HG03159 (cell line): ENCODE measurements at regions not wholly inside any gene's neighbourhood (a gene's known extent, or its start where the extent isn't known, plus 50 kb on each side); places are given as distances from the start of the nearest gene placed in this dataset.
A peak's percentile ranks its signal among the peaks of the same experiment; 100 is the strongest.

Source experiments
- ATAC-seq: cut with Tn5 transposase; IDR thresholded peaks from one replicate; pipeline ENCODE4 v1.9.1; 2021; ENCODE audit warnings: mild to moderate bottlenecking, moderate library complexity; ENCODE audit not compliant: unreplicated experiment

GRCh38 chr2:8412586-8412985, 269.3 kb upstream of the ID2 start:
- no peak for ATAC-seq

DNA sequence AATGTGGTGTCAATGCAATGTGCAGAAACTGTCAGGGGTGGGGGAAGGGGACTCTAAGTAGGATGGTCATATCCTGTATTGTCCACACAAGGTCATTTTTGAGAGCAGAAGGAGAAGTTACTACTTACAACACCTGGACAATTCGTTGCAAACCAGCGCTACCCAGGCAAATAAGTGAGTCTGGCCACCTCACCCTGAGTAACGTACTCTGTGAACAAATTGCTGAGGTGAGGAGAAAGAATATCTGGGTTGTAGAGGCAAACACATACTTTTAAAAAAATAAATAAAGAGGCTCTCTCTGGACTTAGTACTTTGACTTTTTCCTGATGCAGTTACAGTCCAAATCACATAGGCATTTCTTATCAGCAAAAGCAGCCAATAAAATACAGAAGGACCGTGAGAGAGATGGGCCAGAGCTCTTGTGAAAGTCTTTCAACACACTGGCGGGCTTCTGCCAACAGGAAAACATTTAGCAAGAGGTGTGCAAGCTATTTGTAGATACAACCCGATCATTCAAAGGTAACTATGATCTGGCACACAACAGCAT, 268.2 kb upstream of the ID2 start:
- ATAC-seq, result no peak

- no peak for ATAC-seq
Observed at GRCh38 chr2:8414946-8415879, 266.6 kb upstream of the ID2 start.

DNA sequence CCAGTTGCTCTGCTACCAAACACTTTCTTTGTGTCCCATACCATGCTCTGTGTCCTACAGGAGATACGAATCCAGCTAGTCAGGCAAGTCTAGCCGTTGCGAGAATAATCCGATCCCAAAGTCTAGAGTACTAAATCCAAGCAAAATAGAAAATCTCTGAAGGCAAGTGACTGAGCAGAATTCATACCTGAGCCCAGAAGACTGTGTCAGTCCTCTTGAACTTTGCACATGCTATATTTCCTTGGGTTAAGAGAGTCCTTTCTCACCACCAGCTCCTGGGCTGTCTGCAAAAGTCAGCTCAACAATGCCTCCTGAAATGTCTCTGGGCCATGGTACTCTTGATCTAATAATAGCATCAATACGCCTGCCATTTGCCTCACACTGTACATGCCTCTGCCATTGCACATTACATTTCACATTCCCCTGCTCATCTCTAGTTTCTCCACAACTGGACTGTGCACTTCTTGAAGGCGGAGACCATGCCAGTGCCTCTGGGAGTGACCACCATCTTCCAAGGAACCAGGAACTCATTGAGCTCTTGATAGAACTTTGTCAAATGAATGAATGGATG, 265.8 kb upstream of the ID2 start:
- ATAC-seq, result no peak

GRCh38 chr2:8416849-8417832, 264.7 kb upstream of the ID2 start:
- ATAC-seq, result no peak

GRCh38 chr2:8418721-8419120, 263.1 kb upstream of the ID2 start:
- ATAC-seq, result no peak

DNA sequence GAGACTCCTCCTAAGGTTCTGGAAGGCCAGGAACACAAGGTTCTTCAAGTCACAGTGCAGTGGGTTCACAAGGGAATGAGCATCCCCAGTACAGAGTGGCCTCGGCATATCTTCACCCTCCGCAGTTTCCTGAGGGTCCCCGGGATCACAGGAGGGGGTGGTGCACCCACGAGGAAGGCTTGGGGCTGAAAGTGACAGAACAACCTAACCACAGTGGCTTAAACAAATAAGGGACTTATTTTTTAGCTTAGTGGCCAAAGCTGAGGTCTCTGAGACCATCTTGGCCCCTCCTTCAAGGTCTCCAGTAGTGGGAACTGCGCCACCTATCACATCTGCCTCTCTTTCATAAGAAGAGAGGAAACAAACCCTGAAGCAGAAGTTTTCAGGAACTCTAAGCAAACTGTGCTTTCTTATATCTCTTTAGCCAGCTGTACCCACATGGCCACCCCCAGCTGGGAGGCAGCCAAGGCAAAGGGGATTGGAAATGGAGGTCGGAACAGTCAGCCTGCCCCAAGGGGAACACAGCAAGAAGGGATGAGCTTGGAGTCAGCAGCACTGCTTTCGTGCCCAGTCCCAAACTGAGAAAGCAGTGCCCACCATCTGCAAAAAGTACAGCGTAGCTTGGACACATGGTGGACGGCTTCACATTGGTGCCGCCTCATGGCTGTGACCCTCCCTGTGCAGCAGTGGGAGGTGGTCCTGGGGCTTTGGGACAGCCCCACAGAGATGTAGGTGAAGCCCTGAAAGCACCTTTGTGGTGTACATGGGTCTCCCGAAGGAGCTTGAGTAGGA, 260.0 kb upstream of the ID2 start:
- ATAC-seq, result peak; percentile 80

DNA sequence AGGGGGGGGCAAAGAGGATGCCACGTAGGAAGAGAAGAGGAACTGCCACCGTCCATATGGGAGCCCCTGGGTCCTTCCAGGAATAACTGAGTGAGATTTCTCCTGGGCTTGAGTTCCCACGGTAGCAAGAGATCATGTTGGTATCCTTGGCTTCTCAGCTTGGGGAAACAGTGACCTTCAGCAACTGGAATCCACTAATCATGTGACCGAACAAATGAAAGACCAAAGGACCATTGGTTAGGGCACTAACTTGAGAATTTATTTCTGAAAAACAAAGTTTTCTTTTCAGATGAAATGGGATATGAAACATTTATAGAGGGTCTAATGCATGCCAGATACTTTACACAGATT, 259.4 kb upstream of the ID2 start:
- ATAC-seq, result no peak

DNA sequence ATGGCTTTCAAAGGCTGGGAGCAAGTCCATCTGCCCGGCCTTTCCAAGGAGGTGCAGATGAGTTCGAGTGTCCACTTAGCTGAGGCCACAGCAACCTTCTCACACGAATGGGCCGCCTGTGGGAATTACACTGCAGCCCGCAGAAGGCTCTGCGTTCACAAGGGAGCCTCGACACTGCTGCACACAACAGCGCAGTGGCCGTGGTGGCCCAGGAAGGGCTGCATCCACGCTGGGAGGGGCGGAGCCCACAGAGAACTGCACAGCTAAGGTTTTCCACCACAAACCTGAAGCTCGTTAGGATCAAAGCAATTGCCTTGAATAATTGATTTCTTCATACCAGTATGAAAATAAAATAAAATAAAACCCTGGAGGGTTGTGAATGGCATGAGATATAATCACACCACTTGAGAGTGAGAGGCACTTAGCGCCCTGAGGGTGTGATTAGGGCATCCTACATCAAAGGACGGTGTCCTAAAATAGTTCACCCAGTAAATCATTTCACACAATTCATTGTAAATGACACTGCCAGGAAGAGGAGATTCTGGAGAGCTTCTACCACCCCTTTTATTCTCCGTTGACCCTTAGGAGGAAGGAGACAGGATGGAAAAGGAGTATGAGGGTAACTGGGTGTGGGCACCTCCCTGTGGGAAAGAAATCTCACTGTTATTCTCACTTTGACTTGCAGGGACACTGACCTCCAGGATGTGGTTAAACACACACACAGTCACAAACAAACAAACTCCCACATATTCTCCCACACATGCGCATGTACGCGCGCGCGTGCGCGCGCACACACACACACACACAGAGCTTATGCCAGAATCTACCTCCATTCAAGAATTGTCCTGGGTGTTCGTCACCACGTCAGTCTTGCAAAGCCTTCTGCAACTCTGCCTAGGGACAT, 256.6 kb upstream of the ID2 start:
- no peak for ATAC-seq

DNA sequence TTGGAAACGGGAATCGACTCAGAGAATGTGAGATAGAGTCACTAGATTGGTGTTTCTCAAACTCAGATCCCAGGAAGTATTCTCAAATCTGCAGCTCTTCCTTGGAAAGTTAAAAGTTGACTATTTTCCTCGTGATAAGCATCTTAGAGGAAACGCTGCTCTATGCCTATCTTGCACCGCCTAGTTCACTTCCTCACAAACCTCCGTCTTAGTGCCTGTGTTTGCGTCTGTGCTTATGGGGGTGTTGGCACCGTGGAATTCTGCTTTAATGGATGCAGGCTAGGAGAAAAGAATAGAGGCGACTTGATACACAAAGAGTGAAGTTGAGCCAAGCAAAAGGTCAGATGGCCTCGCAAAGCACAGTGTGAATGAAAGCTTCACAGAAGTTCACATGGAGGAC, 255.3 kb upstream of the ID2 start:
- ATAC-seq, result no peak

DNA sequence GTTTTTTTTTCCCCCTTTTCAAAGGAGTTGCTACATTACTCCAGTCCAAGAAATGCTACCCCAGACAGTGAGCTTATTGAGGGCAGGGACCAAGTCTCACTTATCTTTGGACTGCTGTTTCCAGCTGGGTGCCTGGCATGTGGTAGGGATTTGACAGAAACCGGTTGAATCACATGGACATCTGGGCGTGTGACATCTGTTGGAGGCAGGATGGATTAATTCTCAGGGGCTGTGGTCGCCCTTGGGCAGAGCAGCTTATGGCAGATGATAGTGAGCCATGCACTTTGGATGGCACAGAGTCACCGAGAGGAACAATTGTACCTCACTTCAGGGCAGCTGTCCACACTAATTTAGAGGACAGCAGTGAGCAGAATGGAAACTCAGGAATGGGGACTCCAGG, 254.6 kb upstream of the ID2 start:
- no peak for ATAC-seq

- no peak for ATAC-seq
Observed at GRCh38 chr2:8430628-8431027, 251.2 kb upstream of the ID2 start.

DNA sequence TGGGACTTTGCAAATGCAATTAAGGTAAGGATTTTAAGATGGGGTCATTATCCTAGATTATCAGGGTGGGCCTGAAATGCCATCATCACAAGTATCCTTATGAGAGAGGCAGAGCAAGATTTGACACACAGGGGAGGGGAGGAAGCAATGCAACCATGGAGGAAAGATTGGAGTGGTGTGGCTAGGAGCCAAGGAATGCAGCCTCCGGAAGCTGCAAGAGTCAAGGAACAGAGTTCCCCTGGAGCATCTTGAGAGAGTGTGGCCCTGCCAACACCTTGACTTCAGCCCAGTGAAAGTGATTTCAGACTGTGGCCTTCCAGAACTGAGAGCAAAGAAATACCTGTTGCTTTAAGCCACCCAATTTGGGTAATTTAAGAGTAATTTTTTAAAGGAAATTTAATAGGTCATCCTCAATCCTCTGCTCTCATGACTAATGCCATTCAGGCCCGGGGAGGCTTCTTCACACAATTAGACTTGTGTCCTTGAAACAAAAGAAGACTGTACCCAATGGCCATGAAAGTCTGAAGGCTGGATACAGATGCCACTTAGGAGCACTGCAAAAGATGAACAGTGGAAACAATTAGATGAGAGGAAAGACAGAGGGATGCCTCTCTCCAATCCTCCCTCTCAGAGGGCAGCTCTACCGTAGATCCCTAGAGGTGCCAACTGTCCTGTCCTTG, 250.3 kb upstream of the ID2 start:
- ATAC-seq, result no peak

DNA sequence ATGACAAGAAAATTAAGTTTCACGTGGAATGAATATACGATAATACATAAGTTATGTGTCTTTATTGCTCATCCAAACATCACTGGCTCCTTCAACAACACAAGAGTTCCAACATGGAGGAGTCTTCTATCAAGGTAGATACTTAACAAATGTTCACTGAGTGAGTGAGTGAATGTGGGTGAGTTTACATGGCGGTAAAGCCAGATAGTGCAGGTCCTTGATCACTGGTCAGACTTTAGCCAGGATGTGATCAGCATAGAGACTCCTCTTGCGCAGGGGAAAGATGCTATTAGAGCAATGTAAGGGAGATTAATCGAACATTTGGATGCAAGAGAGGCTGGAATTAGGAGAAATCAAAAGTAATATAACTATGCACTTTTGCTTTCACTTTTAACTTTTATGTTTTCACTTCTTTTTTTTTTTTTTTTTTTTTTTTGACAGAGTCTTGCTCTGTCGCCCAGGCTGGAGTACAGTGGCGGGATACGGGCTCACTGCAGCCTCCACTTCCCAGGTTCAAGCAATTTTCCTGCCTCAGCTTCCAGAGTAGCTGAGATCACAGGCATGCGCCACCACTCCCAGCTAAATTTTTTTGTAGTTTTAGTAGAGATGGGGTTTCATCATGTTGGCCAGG, 249.0 kb upstream of the ID2 start:
- peak; percentile 56 for ATAC-seq

- ATAC-seq, result peak; percentile 27
Observed at GRCh38 chr2:8433390-8433789, 248.5 kb upstream of the ID2 start.

DNA sequence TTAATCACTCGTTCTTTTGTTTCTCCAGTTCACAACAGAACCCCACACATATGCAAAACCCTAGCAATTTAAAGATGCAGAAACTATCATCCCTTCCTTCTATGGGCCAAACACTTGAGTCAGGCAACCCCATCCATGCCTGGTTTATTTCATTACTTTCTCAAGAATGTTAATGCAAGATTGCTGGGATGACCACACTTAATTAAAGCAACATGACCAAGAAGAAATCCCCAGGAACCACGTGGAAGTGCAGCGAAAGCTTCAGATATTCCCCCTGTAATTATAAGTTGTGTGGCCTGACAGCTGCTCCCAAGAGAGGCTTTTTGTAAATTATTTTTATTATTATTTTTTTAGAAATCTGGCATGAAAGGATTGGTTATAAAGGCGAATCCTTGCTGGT, 246.2 kb upstream of the ID2 start:
- ATAC-seq, result no peak

- ATAC-seq, result no peak
Observed at GRCh38 chr2:8436585-8436984, 245.3 kb upstream of the ID2 start.

GRCh38 chr2:8437228-8437948, 244.5 kb upstream of the ID2 start:
- no peak for ATAC-seq
